Epithelial cell of prostate (primary cell): ENCODE measurements at regions not wholly inside any gene's neighbourhood (a gene's known extent, or its start where the extent isn't known, plus 50 kb on each side); places are given as distances from the start of the nearest gene placed in this dataset.

Source experiments
- DNase-seq: peaks from one replicate; pipeline ENCODE4 v3.0.0-alpha.2; 2011; ENCODE audit warnings: low read depth, low spot score
- H3K27ac ChIP-seq: fragments of 450-650 bp; 2 replicates; pipeline ENCODE4 v1.5.1; 2017; ENCODE audit warnings: mild to moderate bottlenecking

GRCh38 chr5:92916036-92916435, 665.0 kb downstream of the NR2F1-AS1 start:
- DNase-seq: no peak

GRCh38 chr5:92912283-92912682, 668.7 kb downstream of the NR2F1-AS1 start:
- no peak for DNase-seq
- H3K27ac ChIP-seq: no peak overlapping the region

More at GRCh38 chr5:92916036-92916435, 665.0 kb downstream of the NR2F1-AS1 start:
- H3K27ac ChIP-seq: no peak overlapping the region

- H3K27ac ChIP-seq: no peak overlapping the region
- no peak for DNase-seq
These were observed 669.2 kb downstream of the NR2F1-AS1 start for GRCh38 chr5:92911851-92912250.

GRCh38 chr5:92911293-92911692, 669.7 kb downstream of the NR2F1-AS1 start:
- H3K27ac ChIP-seq: no peak overlapping the region
- no peak for DNase-seq

- no peak for DNase-seq
- H3K27ac ChIP-seq: no peak overlapping the region
These were observed 671.4 kb downstream of the NR2F1-AS1 start for GRCh38 chr5:92909602-92909962.

GRCh38 chr5:92908952-92909601, 671.9 kb downstream of the NR2F1-AS1 start:
- H3K27ac ChIP-seq: no peak overlapping the region
- no peak for DNase-seq

GRCh38 chr5:92907938-92908606, 672.9 kb downstream of the NR2F1-AS1 start:
- no peak overlapping the region for H3K27ac ChIP-seq

GRCh38 chr5:92906798-92907376, 674.1 kb downstream of the NR2F1-AS1 start:
- no peak for DNase-seq
- no peak overlapping the region for H3K27ac ChIP-seq

More at GRCh38 chr5:92907938-92908606, 672.9 kb downstream of the NR2F1-AS1 start:
- DNase-seq: no peak

GRCh38 chr5:92904021-92904420, 677.0 kb downstream of the NR2F1-AS1 start:
- no peak overlapping the region for H3K27ac ChIP-seq
- no peak for DNase-seq

GRCh38 chr5:92899611-92900010, 681.4 kb downstream of the NR2F1-AS1 start:
- DNase-seq: no peak
- H3K27ac ChIP-seq: no peak overlapping the region

GRCh38 chr5:92896722-92897121, 684.3 kb downstream of the NR2F1-AS1 start:
- no peak overlapping the region for H3K27ac ChIP-seq
- no peak for DNase-seq

- no peak overlapping the region for H3K27ac ChIP-seq
- DNase-seq: no peak
These were observed 690.2 kb downstream of the NR2F1-AS1 start for GRCh38 chr5:92890841-92891244.

- DNase-seq: no peak
- H3K27ac ChIP-seq: no peak overlapping the region
These were observed 691.9 kb downstream of the NR2F1-AS1 start for GRCh38 chr5:92889140-92889539.

- no peak overlapping the region for H3K27ac ChIP-seq
- no peak for DNase-seq
These were observed 693.8 kb downstream of the NR2F1-AS1 start for GRCh38 chr5:92887254-92887653.

GRCh38 chr5:92886751-92887150, 694.3 kb downstream of the NR2F1-AS1 start:
- no peak overlapping the region for H3K27ac ChIP-seq
- DNase-seq: no peak

- no peak for DNase-seq
- H3K27ac ChIP-seq: no peak overlapping the region
These were observed 695.1 kb downstream of the NR2F1-AS1 start for GRCh38 chr5:92885950-92886349.

- H3K27ac ChIP-seq: no peak overlapping the region
- DNase-seq: no peak
These were observed 696.5 kb downstream of the NR2F1-AS1 start for GRCh38 chr5:92884469-92884868.

- DNase-seq: no peak
- H3K27ac ChIP-seq: no peak overlapping the region
These were observed 701.0 kb downstream of the NR2F1-AS1 start for GRCh38 chr5:92879806-92880543.

- DNase-seq: no peak
- no peak overlapping the region for H3K27ac ChIP-seq
These were observed 706.2 kb downstream of the NR2F1-AS1 start for GRCh38 chr5:92874790-92875189.

GRCh38 chr5:92868442-92868841, 712.6 kb downstream of the NR2F1-AS1 start:
- no peak overlapping the region for H3K27ac ChIP-seq
- DNase-seq: no peak

GRCh38 chr5:92864591-92864990, 716.4 kb downstream of the NR2F1-AS1 start:
- no peak overlapping the region for H3K27ac ChIP-seq
- no peak for DNase-seq
